ENCODE measurements at regions not wholly inside any gene's neighbourhood (a gene's known extent, or its start where the extent isn't known, plus 50 kb on each side); places are given as distances from the start of the nearest gene placed in this dataset.
"Not testable (repeated sequence)": the region's sequence is repeated elsewhere in the genome, so short reads cannot be mapped to it uniquely, and the experiment has no call there.

DNA sequence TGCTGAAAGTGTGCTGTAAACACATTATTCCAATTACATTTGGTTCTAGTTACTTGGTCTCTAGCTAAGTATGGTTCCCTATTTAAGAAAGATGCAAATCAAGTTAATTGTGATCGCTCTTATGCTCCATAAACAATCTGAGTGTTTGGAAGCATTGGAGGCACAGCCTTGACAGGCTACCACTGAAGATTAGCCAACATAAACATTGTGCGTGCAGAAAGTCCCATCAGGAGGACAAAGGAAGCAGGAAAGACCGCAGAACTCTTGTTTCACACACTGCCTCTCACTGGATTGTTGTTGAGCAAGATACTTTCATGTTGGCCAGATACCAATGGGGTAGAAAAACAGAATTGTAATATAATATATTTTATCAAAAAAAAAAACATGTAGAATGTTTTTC is 814.4 kb downstream of the EFNB2 start:
- Histone ChIP-seq H3K4me3 (no peak overlapping the region), H3K27ac (no peak overlapping the region)

DNA sequence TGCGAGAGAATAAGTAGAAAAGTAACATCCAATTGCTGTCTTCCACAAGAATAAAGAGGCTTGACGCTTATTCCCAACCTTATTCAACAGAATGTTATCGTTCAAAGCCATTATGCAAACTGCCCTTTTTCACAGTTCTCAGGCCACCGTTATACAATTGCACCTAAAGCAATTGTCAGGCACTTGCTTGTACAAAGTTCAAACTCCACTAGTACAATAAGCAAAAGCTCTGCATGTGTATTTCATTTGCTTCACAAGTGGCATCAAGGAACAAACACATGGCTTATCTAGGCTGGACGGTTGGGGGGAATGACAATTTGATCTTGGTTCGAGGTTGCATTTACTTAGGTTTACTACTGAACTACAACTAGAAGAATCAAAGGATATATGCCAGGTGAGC is 815.6 kb downstream of the EFNB2 start:
- Histone ChIP-seq H3K27ac (no peak overlapping the region), H3K4me3 (no peak overlapping the region)

DNA sequence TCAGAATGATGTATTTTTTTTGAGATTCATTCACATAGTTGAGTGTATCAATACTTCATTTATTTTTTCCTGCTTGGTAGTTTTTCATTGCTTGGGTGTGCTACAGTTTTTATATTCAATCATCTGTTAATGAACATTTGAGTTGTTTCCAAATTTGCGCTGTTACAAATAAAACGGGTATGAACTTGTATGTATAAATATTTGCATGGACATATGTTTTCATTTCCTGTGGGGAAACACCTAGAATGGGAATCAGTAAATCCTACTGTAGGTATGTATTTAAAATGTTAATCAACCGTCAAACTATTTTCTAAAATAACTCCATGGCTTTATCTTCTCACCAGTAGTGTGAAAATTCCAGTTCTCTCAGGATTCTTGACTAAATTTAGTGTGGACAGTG is 826.3 kb downstream of the EFNB2 start:
- Histone ChIP-seq H3K4me3 (no peak overlapping the region), H3K27ac (no peak overlapping the region)

DNA sequence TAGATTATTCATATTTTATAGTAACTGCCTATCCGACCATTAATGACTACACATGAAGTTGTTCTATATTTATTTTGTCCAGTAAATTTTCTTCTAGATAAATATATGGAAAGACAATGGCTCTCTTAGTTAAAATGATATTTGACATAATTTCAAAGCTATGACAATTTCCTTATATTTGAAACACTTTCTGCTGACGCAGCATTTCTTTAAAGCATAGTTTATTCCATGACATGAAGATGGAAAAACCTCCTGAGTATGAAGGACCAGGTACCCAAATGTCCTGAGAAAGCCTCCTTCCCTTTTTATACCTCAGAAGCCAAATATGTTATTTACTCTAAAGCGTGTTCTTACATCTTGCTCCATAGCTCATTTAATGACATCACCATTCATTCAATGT is 831.6 kb downstream of the EFNB2 start:
- Histone ChIP-seq H3K27ac (no peak overlapping the region), H3K4me3 (no peak overlapping the region)

DNA sequence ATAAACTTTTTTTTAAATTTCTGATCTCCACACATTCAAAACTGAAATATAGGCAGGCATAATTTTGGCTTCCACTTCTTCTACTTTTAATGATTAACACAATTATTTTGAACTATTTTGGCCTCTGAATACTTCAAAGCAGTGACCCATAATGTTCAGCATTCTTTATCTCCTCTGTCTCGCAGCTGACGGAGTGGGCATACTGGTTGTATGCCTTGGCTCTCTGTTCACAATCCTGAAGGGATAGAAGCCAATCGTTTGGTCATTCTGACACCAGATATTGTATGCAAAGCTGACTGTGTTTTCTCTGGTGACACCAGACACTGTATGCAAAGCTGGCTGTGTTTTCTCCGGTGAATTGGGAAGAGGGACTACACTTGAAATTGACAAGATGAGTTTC is 833.0 kb downstream of the EFNB2 start:
- Histone ChIP-seq H3K4me3 (no peak overlapping the region), H3K27ac (no peak overlapping the region)

DNA sequence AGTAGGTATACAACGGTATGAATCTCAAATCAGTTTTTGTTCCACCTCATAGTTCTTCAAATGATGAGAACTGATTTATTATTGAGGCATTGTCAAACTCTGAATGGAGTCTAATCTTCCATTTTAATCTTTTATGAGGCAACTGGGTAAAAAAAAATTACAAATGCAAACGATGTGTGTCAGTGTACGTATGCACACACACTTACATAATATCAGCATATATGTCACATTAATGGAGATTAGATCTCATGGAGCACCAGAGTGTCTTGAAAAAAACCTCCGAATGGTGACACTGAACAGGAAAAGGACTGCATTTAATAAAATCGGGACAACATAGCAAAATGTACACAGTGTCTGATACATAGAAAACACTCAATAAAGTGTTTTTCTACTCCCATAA is 842.7 kb downstream of the EFNB2 start:
- Histone ChIP-seq H3K27ac (no peak overlapping the region), H3K4me3 (no peak overlapping the region)

DNA sequence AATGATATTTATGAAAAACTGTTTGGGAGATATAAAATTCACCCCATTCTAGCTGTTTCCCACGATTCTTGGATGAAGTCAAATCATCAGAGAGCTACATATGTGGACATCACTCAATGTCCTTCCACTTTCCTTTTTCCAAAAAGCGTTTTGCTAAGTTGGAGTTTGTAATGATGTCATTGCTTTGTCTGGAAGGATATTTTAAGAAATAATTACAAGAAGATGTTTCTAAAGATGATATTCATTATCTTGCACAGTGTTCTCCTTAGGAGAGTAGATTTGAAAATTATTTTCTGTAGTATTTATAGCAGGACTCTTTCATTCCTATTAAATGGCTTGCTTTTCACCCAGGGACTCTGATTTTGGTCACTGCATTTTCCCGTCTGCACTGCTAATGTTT is 851.2 kb downstream of the EFNB2 start:
- Histone ChIP-seq H3K27ac (no peak overlapping the region), H3K4me3 (no peak overlapping the region)

DNA sequence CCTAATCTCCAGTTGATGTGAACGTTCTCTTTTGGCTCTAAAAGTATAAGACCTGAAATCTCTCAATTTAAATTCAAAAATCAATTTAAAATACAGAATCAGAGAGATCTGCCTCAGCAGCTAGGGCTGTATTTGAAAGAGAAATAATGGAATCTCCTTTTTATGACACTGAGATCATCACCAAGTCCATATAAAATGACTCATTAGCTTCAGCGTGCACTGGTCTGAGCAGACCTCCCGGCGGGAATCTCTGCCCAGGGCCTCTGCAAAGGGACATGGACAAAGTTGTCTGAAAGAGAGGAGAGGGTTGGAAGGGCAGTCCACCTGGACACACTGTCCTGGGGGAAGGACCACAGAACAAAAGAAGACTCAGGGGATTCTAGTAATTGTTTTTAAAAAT is 855.6 kb downstream of the EFNB2 start:
- Histone ChIP-seq H3K27ac (no peak overlapping the region), H3K4me3 (no peak overlapping the region)

DNA sequence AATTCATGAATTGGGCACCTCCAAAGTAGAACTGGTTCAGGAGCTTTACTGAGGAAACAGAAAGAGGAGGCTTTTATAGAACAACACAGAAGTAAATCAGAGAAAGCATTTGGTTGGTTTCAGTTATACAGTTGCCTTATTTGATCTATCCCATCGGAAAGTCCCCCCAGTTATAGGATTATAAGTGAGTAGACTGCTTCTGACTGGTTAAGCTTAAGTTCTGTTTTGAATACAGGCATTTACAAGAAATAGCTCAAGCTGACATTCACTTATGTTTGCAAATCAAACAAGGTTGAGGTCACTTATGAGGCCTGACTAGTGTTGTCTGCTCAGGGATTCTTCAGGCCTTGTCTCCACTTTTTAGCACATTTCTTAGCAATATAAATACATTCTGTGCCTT is 857.4 kb downstream of the EFNB2 start:
- H3K27ac ChIP-seq = no peak overlapping the region
- no peak overlapping the region for H3K4me3 ChIP-seq

DNA sequence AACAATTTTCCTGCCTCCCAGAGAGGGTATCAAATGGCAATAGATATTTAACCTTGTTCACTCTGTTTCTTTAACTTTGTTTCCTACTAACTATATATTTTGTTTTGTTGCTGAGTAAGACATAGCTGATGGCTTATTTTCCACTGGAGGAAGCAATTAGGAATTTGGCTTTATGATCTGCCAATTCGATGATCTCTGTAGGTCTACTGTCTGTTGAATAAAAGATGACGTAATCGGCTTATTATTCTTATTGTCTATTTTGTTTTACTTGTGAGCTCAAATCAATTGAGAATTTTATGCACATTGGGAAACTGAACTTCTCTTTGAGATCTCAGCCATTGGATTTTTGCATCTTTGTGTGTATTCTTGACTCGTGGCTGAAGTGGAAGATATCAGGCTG is 862.6 kb downstream of the EFNB2 start:
- no peak overlapping the region for H3K27ac ChIP-seq
- no peak overlapping the region for H3K4me3 ChIP-seq

DNA sequence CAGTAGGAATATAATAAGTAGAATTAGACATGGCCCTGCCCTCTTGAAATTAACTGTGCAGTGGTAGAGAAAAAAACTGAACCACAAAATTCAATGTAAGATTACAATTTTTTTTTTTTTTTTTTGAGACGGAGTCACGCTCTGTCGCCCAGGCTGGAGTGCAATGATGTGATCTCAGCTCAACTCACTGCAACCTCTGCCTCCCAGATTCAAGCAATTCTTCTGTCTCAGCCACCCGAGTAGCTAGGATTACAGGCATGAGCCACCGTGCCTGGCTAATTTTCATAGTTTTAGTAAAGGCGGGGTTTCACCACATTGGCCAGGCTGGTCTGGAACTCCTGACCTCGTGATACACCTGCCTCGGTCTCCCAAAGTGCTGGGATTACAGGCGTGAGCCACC is 864.3 kb downstream of the EFNB2 start:
- H3K4me3 ChIP-seq, H3K27ac ChIP-seq: not testable (repeated sequence)

DNA sequence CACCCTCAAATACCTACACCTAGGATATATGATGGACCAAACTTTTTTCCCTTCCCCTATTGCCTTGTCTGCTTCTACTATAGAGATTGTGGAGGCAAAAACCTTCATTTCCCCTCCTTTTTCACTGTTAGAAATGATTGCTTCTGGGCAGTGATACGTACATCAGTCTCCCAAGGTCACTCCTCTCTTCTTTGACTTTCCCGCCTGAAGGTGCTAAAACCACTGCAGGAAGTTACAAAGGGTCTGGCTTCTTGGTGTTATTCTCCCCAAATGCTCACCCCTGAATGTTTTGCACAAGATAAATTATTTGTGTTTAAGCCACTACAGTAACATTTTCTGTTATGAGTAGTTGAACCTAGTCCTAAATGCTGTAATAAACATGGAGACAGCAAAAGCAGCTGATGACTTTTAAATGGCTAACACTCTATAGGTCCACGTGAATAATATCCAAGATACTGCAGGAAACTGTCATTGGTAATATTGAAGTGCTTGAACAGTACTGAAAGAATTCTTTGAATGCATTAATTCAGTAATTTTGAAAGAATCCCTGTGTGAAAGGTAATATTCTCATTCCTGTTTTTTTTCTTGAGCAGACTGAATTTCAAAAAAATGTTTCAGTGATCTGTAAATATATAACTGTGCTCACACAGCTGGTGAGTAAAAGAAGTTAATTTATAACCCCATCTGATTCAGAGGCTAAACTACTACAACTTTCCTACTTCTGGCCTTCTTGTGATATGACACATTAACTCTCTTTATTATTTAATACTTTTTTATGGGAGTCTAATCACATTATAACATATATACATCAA is 865.1 kb downstream of the EFNB2 start:
- H3K27ac ChIP-seq = no peak overlapping the region
- H3K4me3 ChIP-seq = no peak overlapping the region

DNA sequence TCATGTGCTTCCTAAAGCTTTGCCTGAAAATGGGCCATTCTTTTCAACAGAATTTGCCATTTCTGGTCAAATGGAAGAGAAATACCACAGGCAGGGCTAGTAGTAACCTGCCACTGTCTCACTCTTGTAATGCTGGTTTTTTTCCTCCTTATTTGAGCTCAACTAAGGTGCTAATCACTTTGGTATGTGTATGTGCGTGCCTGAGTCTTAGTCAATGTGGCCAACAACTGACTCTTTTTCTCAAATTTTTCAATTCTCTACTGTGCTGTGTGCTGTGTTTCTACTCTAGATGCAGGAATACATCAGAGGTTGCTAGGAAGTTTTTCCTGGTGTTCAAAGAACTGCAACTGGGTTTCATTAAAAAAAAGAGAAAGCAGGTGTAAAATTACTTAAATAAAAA is 870.2 kb downstream of the EFNB2 start:
- no peak overlapping the region for H3K4me3 ChIP-seq
- no peak overlapping the region for H3K27ac ChIP-seq

DNA sequence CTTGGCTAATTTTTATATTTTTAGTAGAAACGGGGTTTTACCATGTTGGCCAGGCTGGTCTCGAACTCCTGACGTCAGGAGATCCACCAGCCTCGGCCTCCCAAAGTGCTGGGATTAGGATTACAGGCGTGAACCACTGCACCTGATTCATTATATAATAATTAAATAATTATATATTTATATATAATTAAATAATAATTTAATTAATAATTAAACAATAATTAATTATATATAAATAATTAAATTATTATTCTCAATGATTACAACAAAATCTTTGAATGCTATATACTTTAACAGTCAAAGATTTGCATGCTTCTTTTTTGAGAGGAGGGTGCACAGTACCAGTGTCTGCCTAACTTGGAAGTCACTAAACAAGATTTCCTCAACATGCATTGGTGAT is 872.3 kb downstream of the EFNB2 start:
- Histone ChIP-seq H3K4me3 (no peak overlapping the region), H3K27ac (no peak overlapping the region)

DNA sequence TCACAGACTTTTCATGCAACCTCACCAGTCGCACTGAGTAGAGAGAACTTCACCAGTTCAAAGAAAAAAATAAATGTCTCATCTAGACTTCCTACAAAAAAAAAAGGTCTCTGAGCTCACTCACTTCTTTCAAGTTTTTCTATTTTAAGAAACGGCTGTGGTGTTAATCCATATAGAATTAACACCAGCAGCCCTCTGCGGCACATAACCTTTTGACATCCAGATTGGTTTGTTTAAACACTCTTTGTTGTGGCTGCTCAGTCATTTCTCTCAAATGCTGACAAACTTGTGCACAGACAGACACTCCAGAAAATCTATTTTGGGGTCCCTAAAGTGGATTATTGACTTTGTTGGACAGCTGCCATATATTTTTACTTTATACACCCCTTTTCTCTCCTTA is 874.9 kb downstream of the EFNB2 start:
- no peak overlapping the region for H3K4me3 ChIP-seq
- H3K27ac ChIP-seq = no peak overlapping the region

DNA sequence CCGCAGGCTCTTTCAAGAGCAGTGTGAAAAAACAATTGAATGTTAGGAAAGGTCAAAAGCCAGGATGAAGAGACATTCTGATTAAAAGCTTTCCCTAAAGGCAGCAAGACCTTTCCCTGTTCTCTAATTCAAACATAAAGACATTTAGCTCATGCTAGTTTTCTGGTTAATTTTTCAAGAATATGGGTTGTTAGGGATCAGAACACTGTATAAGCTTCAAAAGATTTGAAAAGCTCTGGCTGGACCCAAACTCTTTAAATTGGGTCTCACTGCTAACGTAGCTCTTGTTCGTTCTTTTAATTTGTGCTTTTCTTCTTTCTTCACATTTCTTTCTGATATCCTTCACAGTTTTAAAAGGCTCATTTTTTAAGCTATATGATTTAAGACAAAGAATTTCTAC is 877.0 kb downstream of the EFNB2 start:
- Histone ChIP-seq H3K27ac (no peak overlapping the region), H3K4me3 (no peak overlapping the region)

DNA sequence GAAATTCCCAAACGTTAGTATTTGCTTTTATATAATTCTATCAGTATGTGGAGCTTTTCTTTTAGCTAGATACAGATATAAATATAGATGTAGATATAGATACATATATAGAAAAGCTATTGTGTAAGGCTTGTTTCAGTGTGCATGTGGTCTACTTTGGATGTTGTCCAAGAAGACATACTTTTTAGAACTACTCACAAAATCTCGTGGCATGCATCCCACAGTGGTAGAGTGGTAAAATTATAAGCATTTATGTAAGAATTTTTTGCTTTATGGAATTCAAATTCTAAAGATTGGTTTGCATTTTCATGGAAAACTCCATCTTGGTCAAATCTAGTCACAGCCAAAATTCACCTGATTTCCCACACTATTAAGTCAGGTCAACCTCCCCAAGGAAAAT is 880.4 kb downstream of the EFNB2 start:
- Histone ChIP-seq H3K27ac (no peak overlapping the region), H3K4me3 (no peak overlapping the region)

DNA sequence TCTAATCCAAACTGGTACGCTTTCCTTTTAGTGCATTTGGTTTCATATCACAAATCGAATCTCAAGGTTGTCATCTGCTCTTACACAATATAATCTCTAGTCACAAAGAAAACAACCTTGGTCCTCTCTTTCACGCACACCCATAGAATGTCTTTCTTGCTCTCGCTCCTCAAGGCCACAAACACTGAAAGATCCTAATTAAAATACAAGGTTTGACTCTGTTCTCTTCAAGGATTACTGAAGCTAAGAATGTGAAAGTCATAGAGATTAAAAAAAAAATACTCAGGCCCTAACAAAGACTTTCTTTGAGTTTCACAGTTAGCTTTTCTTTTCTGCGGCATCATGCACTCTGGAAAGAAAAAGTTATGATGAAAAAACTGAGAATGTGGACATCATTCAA is 891.5 kb downstream of the EFNB2 start:
- Histone ChIP-seq H3K4me3 (no peak overlapping the region), H3K27ac (no peak overlapping the region)

DNA sequence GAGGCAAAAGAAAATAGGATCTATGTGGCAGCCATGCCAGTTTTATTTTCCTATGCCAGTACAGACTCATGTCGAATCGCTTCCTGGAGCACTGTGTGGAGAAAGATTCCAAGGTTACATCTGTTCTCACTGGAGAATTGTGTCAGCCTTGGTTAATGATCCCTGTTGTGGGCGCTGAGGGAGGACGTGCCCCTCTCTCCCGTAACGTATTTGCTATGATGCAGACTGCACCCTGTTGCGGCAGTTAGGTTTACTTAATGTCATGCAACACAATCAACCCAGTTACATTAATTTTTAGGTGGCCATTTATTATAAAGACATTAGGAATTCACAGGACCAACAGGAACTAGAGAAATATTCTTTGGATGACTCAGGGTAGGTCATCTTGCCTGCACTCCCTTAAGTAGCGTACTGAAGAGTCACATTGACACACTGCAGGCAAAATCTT is 892.9 kb downstream of the EFNB2 start:
- H3K27ac ChIP-seq = no peak overlapping the region

DNA sequence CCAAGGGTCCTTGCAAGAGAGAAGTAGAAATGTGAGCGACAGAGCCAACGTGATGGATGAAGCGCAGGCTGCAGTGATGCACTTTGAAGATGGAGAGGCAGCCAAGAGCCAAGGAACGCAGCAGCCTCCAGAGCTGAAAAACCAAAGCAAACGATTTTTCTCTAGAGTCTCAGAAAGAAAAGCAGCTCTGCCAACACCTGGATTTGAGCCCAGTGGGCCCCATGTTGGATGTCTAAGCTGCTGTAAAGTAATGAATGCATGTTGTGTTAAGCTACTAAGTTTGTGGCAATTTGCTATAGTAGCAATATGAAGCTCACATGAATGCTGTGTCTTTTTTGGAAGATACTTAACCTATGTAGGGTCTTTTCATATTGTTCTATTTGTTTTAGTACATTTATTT is 894.3 kb downstream of the EFNB2 start:
- Histone ChIP-seq H3K27ac (no peak overlapping the region), H3K4me3 (no peak overlapping the region)

More for the DNA sequence above, 892.9 kb downstream of the EFNB2 start:
- H3K4me3 ChIP-seq = no peak overlapping the region

DNA sequence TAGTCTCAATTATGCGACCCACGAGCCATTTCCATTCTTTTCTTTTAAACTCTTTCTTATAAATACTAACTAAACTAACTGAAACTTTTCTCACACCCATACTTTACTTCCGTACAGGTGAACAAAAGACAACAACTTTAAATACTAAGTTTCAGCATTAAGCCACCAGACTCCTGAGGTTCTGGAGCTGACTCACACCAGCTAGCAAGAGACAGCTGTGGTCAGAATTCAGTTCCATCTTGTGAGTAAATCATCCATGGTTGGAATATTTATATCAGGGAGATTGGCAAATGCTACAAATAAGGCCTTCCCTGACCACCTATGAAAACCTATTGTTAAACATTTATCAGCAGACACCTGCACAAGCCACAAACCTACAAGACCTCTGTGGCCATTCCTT is 897.0 kb downstream of the EFNB2 start:
- Histone ChIP-seq H3K4me3 (no peak overlapping the region), H3K27ac (no peak overlapping the region)

DNA sequence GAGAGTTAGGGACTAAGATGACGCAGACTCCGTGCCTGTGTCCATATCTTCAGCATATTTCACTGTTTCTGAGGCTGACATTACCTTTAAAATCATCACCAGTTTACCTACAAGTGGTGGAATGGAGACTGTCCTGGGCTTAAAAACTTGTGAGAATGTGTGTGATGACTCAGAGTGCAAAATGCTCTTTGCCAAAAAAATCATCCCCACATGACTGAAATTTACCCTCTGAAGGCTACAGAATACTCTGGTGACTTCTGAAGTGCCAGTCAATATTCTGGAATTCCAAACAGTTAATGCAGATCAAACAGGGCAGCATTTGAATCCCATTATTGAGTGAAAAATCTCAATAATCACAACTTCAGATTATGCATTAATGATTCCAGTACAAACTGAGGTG is 901.4 kb downstream of the EFNB2 start:
- H3K27ac ChIP-seq = no peak overlapping the region

More for the DNA sequence above, 901.4 kb downstream of the EFNB2 start:
- no peak overlapping the region for H3K4me3 ChIP-seq
